BLaER1 treated with 17β-estradiol and CSF1 and Interleukin-3, amounts not matched to agents 10 nM and 100 nM (cell line): ENCODE measurements at regions not wholly inside any gene's neighbourhood (a gene's known extent, or its start where the extent isn't known, plus 50 kb on each side); places are given as distances from the start of the nearest gene placed in this dataset.

Experiments used
- H3K27ac ChIP-seq, 11 experiments: shearing (Covaris generic); formaldehyde crosslinking; 2 replicates each; pipeline ENCODE4 v1.8.1; 2022
- H3K27me3 ChIP-seq, 11 experiments: shearing (Covaris generic); formaldehyde crosslinking; 2 replicates each; pipeline ENCODE4 v1.8.1; 2022
- H3K36me3 ChIP-seq, 11 experiments: shearing (Covaris generic); formaldehyde crosslinking; 2 replicates each; pipeline ENCODE4 v1.8.1; 2022
- H3K4me1 ChIP-seq, 10 experiments: shearing (Covaris generic); formaldehyde crosslinking; 2 replicates each; pipeline ENCODE4 v1.8.1; 2022
- H3K4me2 ChIP-seq, 11 experiments: shearing (Covaris generic); formaldehyde crosslinking; 2 replicates each; pipeline ENCODE4 v1.8.1; 2022
- H3K4me3 ChIP-seq, 10 experiments: shearing (Covaris generic); formaldehyde crosslinking; 2 replicates each; pipeline ENCODE4 v1.8.1; 2022
- H3K9ac ChIP-seq, 11 experiments: shearing (Covaris generic); formaldehyde crosslinking; 2 replicates each; pipeline ENCODE4 v1.8.1; 2022
- H3K9me3 ChIP-seq, 11 experiments: shearing (Covaris generic); formaldehyde crosslinking; replicated peaks in 1 of 11; 2 replicates each; pipeline ENCODE4 v1.8.1; 2022
- H4K20me1 ChIP-seq, 11 experiments: shearing (Covaris generic); formaldehyde crosslinking; 2 replicates each; pipeline ENCODE4 v1.8.1; 2022
- Cebpa-rat ChIP-seq, 11 experiments: shearing (Covaris generic); IDR thresholded peaks; 2 replicates each; pipeline ENCODE4 v1.8.1; 2022

- H3K4me1 ChIP-seq, result peaks cover 0 to 9% (median 6%) of the 10 kb centered on the region in 10 experiments; a peak in 7 of 20 replicates
- peaks cover 0 to 21% (median 7%) of the 10 kb centered on the region in 11 experiments; a peak in 14 of 22 replicates for H3K9me3 ChIP-seq
- H3K4me2 ChIP-seq, result peak overlapping the region in 4 of 11 experiments; percentile 34 to 53 (median 38); a peak in 5 of 22 replicates
- TF ChIP-seq Cebpa-rat (IDR thresholded peaks at IDR 0.05), result no peak
- no peak overlapping the region for H3K4me3 ChIP-seq
- H3K27me3 ChIP-seq, result no peaks in the 10 kb centered on the region
- H3K9ac ChIP-seq, result no peak overlapping the region
- no peak overlapping the region for H3K27ac ChIP-seq
- no peaks in the 10 kb centered on the region for H4K20me1 ChIP-seq
- H3K36me3 ChIP-seq, result no peaks in the 10 kb centered on the region
These were observed 88.8 kb upstream of the ALDH1A3 start for GRCh38 chr15:100790786-100791265.

DNA sequence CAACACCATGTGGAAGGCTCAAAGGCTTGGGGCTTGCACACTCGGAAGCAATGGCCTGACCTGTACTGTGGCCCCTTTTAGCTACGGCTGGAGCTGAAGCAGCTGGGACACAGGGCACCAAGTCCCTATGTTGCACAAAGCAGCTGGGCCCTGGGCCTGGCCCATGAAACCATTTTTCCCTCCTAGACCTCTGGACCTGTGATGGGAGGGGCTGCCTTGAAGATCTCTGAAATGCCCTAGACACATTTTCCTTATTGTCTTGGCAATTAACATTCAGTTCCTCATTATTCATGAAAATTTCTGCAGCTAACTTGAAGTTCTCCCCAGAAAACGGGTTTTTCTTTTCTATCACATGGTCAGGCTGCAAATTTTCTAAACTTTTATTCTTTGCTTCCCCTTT is 85.6 kb upstream of the ALDH1A3 start:
- Histone ChIP-seq H3K4me1 (peaks cover 0 to 9% (median 6%) of the 10 kb centered on the region in 10 experiments; a peak in 7 of 20 replicates), H3K36me3 (no peaks in the 10 kb centered on the region), H3K9me3 (peaks cover 0 to 21% (median 7%) of the 10 kb centered on the region in 11 experiments; a peak in 15 of 22 replicates), H3K4me3 (no peak overlapping the region), H3K9ac (no peak overlapping the region), H3K4me2 (no peak overlapping the region), H3K27ac (no peak overlapping the region), H4K20me1 (no peaks in the 10 kb centered on the region), H3K27me3 (no peaks in the 10 kb centered on the region)
- TF ChIP-seq Cebpa-rat (IDR thresholded peaks at IDR 0.05), result no peak

- Histone ChIP-seq H3K9me3 (peaks cover 17 to 35% (median 27%) of the 10 kb centered on the region in 11 experiments; a peak in 19 of 22 replicates), H3K4me3 (no peak overlapping the region), H3K36me3 (no peaks in the 10 kb centered on the region), H3K4me1 (peaks cover 0 to 30% (median 23%) of the 10 kb centered on the region in 10 experiments; a peak in 15 of 20 replicates), H3K27ac (no peak overlapping the region), H3K4me2 (peak overlapping the region in 2 of 11 experiments; percentile 65 to 83; a peak in 1 of 22 replicates), H4K20me1 (no peaks in the 10 kb centered on the region), H3K9ac (no peak overlapping the region), H3K27me3 (no peaks in the 10 kb centered on the region)
- no peak for TF ChIP-seq Cebpa-rat (IDR thresholded peaks at IDR 0.05)
These were observed 78.3 kb upstream of the ALDH1A3 start for GRCh38 chr15:100801256-100801900.

- TF ChIP-seq Cebpa-rat (IDR thresholded peaks at IDR 0.05), result no peak
- Histone ChIP-seq H3K9me3 (peaks cover 29 to 48% (median 39%) of the 10 kb centered on the region in 11 experiments), H3K27me3 (no peaks in the 10 kb centered on the region), H3K4me3 (no peak overlapping the region), H3K27ac (no peak overlapping the region), H3K36me3 (peaks cover 0 to 7% (median 0%) of the 10 kb centered on the region in 11 experiments; a peak in 7 of 22 replicates), H4K20me1 (no peaks in the 10 kb centered on the region), H3K4me1 (peaks cover 0 to 30% (median 23%) of the 10 kb centered on the region in 10 experiments; a peak in 15 of 20 replicates), H3K9ac (no peak overlapping the region), H3K4me2 (peak overlapping the region in 10 of 11 experiments; percentile 3 to 83 (median 58); a peak in 17 of 22 replicates)
These were observed 77.0 kb upstream of the ALDH1A3 start for GRCh38 chr15:100802421-100803170.

- TF ChIP-seq Cebpa-rat (IDR thresholded peaks at IDR 0.05), result no peak
These were observed 76.5 kb upstream of the ALDH1A3 start for GRCh38 chr15:100803171-100803440.

DNA sequence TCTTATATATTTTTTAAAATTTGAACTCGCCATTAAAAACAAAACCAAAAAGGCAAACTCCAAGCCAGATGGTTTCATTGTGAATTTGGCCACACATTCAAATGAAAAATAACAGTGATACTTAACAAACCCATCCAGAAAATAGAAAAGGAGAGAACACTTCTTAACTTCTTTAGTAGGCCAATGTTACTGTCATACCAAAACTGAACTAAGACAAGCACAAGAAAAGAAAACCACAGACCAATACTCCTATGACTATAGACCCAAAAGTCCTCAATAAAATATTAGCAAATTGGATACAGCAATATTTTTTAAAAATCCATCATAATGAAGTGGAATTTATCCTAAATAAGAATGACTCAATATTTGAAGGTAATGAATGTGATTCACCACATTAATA is 73.5 kb upstream of the ALDH1A3 start:
- H3K9me3 ChIP-seq, result peaks cover 28 to 63% (median 53%) of the 10 kb centered on the region in 11 experiments
- peaks cover 0 to 30% (median 23%) of the 10 kb centered on the region in 10 experiments; a peak in 15 of 20 replicates for H3K4me1 ChIP-seq
- no peak overlapping the region for H3K27ac ChIP-seq
- no peak overlapping the region for H3K4me3 ChIP-seq
- no peaks in the 10 kb centered on the region for H4K20me1 ChIP-seq
- no peak overlapping the region for H3K4me2 ChIP-seq
- TF ChIP-seq Cebpa-rat (IDR thresholded peaks at IDR 0.05), result no peak
- H3K9ac ChIP-seq, result no peak overlapping the region
- no peaks in the 10 kb centered on the region for H3K27me3 ChIP-seq
- peaks cover 0 to 12% (median 0%) of the 10 kb centered on the region in 11 experiments; a peak in 7 of 22 replicates for H3K36me3 ChIP-seq

More at GRCh38 chr15:100803171-100803440, 76.5 kb upstream of the ALDH1A3 start:
- H3K4me3 ChIP-seq, result no peak overlapping the region
- H3K9me3 ChIP-seq, result peaks cover 35 to 53% (median 44%) of the 10 kb centered on the region in 11 experiments
- H3K9ac ChIP-seq, result no peak overlapping the region
- H3K36me3 ChIP-seq, result peaks cover 0 to 11% (median 0%) of the 10 kb centered on the region in 11 experiments; a peak in 7 of 22 replicates
- H4K20me1 ChIP-seq, result no peaks in the 10 kb centered on the region
- peak overlapping the region in 8 of 11 experiments; percentile 45 to 83 (median 64); a peak in 16 of 22 replicates for H3K4me2 ChIP-seq
- H3K27ac ChIP-seq, result no peak overlapping the region
- H3K4me1 ChIP-seq, result peaks cover 0 to 30% (median 23%) of the 10 kb centered on the region in 10 experiments; a peak in 15 of 20 replicates
- H3K27me3 ChIP-seq, result no peaks in the 10 kb centered on the region

GRCh38 chr15:100807028-100807427 is 72.6 kb upstream of the ALDH1A3 start:
- no peak overlapping the region for H3K9ac ChIP-seq
- no peaks in the 10 kb centered on the region for H3K27me3 ChIP-seq
- peaks cover 31 to 61% (median 49%) of the 10 kb centered on the region in 11 experiments for H3K9me3 ChIP-seq
- no peak overlapping the region for H3K27ac ChIP-seq
- H3K36me3 ChIP-seq, result peaks cover 0 to 12% (median 0%) of the 10 kb centered on the region in 11 experiments; a peak in 7 of 22 replicates
- H3K4me1 ChIP-seq, result peaks cover 0 to 26% (median 23%) of the 10 kb centered on the region in 10 experiments; a peak in 15 of 20 replicates
- 0 out of 20 replicates have a peak overlapping the region, but pooled peaks of 1 of the 10 experiments have one; percentile 14 for H3K4me3 ChIP-seq
- H3K4me2 ChIP-seq, result no peak overlapping the region
- no peak for TF ChIP-seq Cebpa-rat (IDR thresholded peaks at IDR 0.05)
- no peaks in the 10 kb centered on the region for H4K20me1 ChIP-seq

GRCh38 chr15:100808691-100809090 is 70.9 kb upstream of the ALDH1A3 start:
- no peak overlapping the region for H3K4me3 ChIP-seq
- peaks cover 34 to 68% (median 49%) of the 10 kb centered on the region in 11 experiments for H3K9me3 ChIP-seq
- no peak overlapping the region for H3K9ac ChIP-seq
- no peaks in the 10 kb centered on the region for H4K20me1 ChIP-seq
- no peaks in the 10 kb centered on the region for H3K27me3 ChIP-seq
- no peak for TF ChIP-seq Cebpa-rat (IDR thresholded peaks at IDR 0.05)
- peaks cover 0 to 10% (median 6%) of the 10 kb centered on the region in 10 experiments; a peak in 15 of 20 replicates for H3K4me1 ChIP-seq
- H3K4me2 ChIP-seq, result no peak overlapping the region
- H3K36me3 ChIP-seq, result peaks cover 0 to 12% (median 0%) of the 10 kb centered on the region in 11 experiments; a peak in 7 of 22 replicates
- H3K27ac ChIP-seq, result no peak overlapping the region

GRCh38 chr15:100809151-100809550 is 70.5 kb upstream of the ALDH1A3 start:
- Histone ChIP-seq H4K20me1 (no peaks in the 10 kb centered on the region), H3K4me2 (no peak overlapping the region), H3K36me3 (peaks cover 0 to 12% (median 0%) of the 10 kb centered on the region in 11 experiments; a peak in 7 of 22 replicates), H3K27me3 (no peaks in the 10 kb centered on the region), H3K9ac (no peak overlapping the region), H3K4me3 (no peak overlapping the region), H3K4me1 (peaks cover 0 to 5% (median 2%) of the 10 kb centered on the region in 10 experiments; a peak in 12 of 20 replicates), H3K9me3 (peaks cover 34 to 69% (median 49%) of the 10 kb centered on the region in 11 experiments), H3K27ac (no peak overlapping the region)
- TF ChIP-seq Cebpa-rat (IDR thresholded peaks at IDR 0.05), result no peak
